Activated CD4-positive, alpha-beta T cell treated with anti-CD3 and anti-CD28 coated beads, Interleukin-2, Interleukin-4, amounts not matched to agents 100 ng/mL and 50 ng/mL, durations not matched to agents 16 hours and 8 hours (primary cell): ENCODE measurements at regions not wholly inside any gene's neighbourhood (a gene's known extent, or its start where the extent isn't known, plus 50 kb on each side); places are given as distances from the start of the nearest gene placed in this dataset.

Experiments
- DNase-seq: peaks from one replicate; pipeline ENCODE4 v3.0.0-alpha.2; 2020; ENCODE audit warnings: low spot score

- no peak for DNase-seq
Measured at GRCh38 chr1:212190169-212190568, 95.0 kb upstream of the PPP2R5A start.

- DNase-seq = no peak
Measured at GRCh38 chr1:212192261-212192998, 92.8 kb upstream of the PPP2R5A start.

GRCh38 chr1:212196355-212196754, 88.9 kb upstream of the PPP2R5A start:
- no peak for DNase-seq

GRCh38 chr1:212201461-212201860, 83.7 kb upstream of the PPP2R5A start:
- no peak for DNase-seq

GRCh38 chr1:212203630-212204029, 81.6 kb upstream of the PPP2R5A start:
- DNase-seq = no peak

- DNase-seq = no peak
Measured at GRCh38 chr1:212205006-212205405, 80.2 kb upstream of the PPP2R5A start.

GRCh38 chr1:212205843-212206242, 79.4 kb upstream of the PPP2R5A start:
- no peak for DNase-seq

- no peak for DNase-seq
Measured at GRCh38 chr1:212207118-212207517, 78.1 kb upstream of the PPP2R5A start.

GRCh38 chr1:212207822-212208520, 77.2 kb upstream of the PPP2R5A start:
- DNase-seq = no peak

GRCh38 chr1:212208978-212209644, 76.1 kb upstream of the PPP2R5A start:
- DNase-seq = no peak

- DNase-seq = no peak
Measured at GRCh38 chr1:212211371-212211770, 73.8 kb upstream of the PPP2R5A start.

GRCh38 chr1:212212343-212212742, 72.9 kb upstream of the PPP2R5A start:
- no peak for DNase-seq

GRCh38 chr1:212212906-212213305, 72.3 kb upstream of the PPP2R5A start:
- DNase-seq = no peak

- DNase-seq = no peak
Measured at GRCh38 chr1:212213784-212214183, 71.4 kb upstream of the PPP2R5A start.

- DNase-seq = no peak
Measured at GRCh38 chr1:212214325-212214724, 70.9 kb upstream of the PPP2R5A start.

GRCh38 chr1:212215910-212216309, 69.3 kb upstream of the PPP2R5A start:
- no peak for DNase-seq

GRCh38 chr1:212217633-212218032, 67.6 kb upstream of the PPP2R5A start:
- DNase-seq = no peak

- DNase-seq = no peak
Measured at GRCh38 chr1:212218065-212218464, 67.1 kb upstream of the PPP2R5A start.

- peak; percentile 67 for DNase-seq
Measured at GRCh38 chr1:212218911-212219310, 66.3 kb upstream of the PPP2R5A start.

GRCh38 chr1:212219679-212220463, 65.3 kb upstream of the PPP2R5A start:
- DNase-seq = no peak

GRCh38 chr1:212221801-212222200, 63.4 kb upstream of the PPP2R5A start:
- no peak for DNase-seq

GRCh38 chr1:212224102-212224501, 61.1 kb upstream of the PPP2R5A start:
- DNase-seq = no peak
